ENCODE measurements at regions not wholly inside any gene's neighbourhood (a gene's known extent, or its start where the extent isn't known, plus 50 kb on each side); places are given as distances from the start of the nearest gene placed in this dataset.
A peak's percentile ranks its signal among the peaks of the same experiment; 100 is the strongest.

GRCh38 chr11:121894581-121894980 lies 221.4 kb downstream of the BLID start:
- no peak for DNase-seq (ENCODE audit: extremely low spot score)
- Histone ChIP-seq H3K4me1 (ENCODE audit: insufficient read depth) (no peaks in the 10 kb centered on the region), H3K27ac (ENCODE audit: low read depth) (no peak overlapping the region), H3K4me3 (ENCODE audit: low read depth, low read length) (no peak overlapping the region), H3K36me3 (ENCODE audit: insufficient read depth) (no peaks in the 10 kb centered on the region)
- WGBS: 92% methylated on average over 3 of the region's 3 CpGs

GRCh38 chr11:121892863-121893262 lies 223.2 kb downstream of the BLID start:
- DNase-seq (ENCODE audit: extremely low spot score): no peak
- Histone ChIP-seq H3K27ac (ENCODE audit: low read depth) (no peak overlapping the region), H3K36me3 (ENCODE audit: insufficient read depth) (no peaks in the 10 kb centered on the region), H3K4me3 (ENCODE audit: low read depth, low read length) (no peak overlapping the region), H3K4me1 (ENCODE audit: insufficient read depth) (no peaks in the 10 kb centered on the region)
- WGBS: 80% methylated on average over 3 of the region's 3 CpGs

GRCh38 chr11:121892131-121892681 lies 223.8 kb downstream of the BLID start:
- H3K36me3 ChIP-seq (ENCODE audit: insufficient read depth): no peaks in the 10 kb centered on the region
- no peak overlapping the region for H3K27ac ChIP-seq (ENCODE audit: low read depth)
- no peak overlapping the region for H3K4me3 ChIP-seq (ENCODE audit: low read depth, low read length)
- no peak for DNase-seq (ENCODE audit: extremely low spot score)
- H3K4me1 ChIP-seq (ENCODE audit: insufficient read depth): no peaks in the 10 kb centered on the region
- WGBS: 80% methylated on average over 3 of the region's 3 CpGs

- Histone ChIP-seq H3K36me3 (ENCODE audit: insufficient read depth) (no peaks in the 10 kb centered on the region), H3K4me3 (ENCODE audit: low read depth, low read length) (no peak overlapping the region), H3K4me1 (ENCODE audit: insufficient read depth) (no peaks in the 10 kb centered on the region), H3K27ac (ENCODE audit: low read depth) (no peak overlapping the region)
- 50% methylated on average over 6 of the region's 6 CpGs for WGBS
- DNase-seq (ENCODE audit: extremely low spot score): no peak
Measured at GRCh38 chr11:121890946-121891515, 225.0 kb downstream of the BLID start.

- no peak for DNase-seq (ENCODE audit: extremely low spot score)
- Histone ChIP-seq H3K36me3 (ENCODE audit: insufficient read depth) (no peaks in the 10 kb centered on the region), H3K27ac (ENCODE audit: low read depth) (no peak overlapping the region), H3K4me3 (ENCODE audit: low read depth, low read length) (no peak overlapping the region), H3K4me1 (ENCODE audit: insufficient read depth) (no peaks in the 10 kb centered on the region)
- 76% methylated on average over 2 of the region's 2 CpGs for WGBS
Measured at GRCh38 chr11:121890377-121890776, 225.6 kb downstream of the BLID start.

GRCh38 chr11:121889931-121890330 lies 226.1 kb downstream of the BLID start:
- H3K36me3 ChIP-seq (ENCODE audit: insufficient read depth): no peaks in the 10 kb centered on the region
- no peaks in the 10 kb centered on the region for H3K4me1 ChIP-seq (ENCODE audit: insufficient read depth)
- DNase-seq (ENCODE audit: extremely low spot score): no peak
- H3K27ac ChIP-seq (ENCODE audit: low read depth): no peak overlapping the region
- H3K4me3 ChIP-seq (ENCODE audit: low read depth, low read length): no peak overlapping the region
- 92% methylated on average over 1 of the region's 1 CpG for WGBS

- DNase-seq (ENCODE audit: extremely low spot score): no peak
Measured at GRCh38 chr11:121889186-121889585, 226.8 kb downstream of the BLID start.

GRCh38 chr11:121887976-121888557 lies 227.9 kb downstream of the BLID start:
- Histone ChIP-seq H3K27ac (ENCODE audit: low read depth) (no peak overlapping the region), H3K4me3 (ENCODE audit: low read depth, low read length) (no peak overlapping the region), H3K36me3 (ENCODE audit: insufficient read depth) (no peaks in the 10 kb centered on the region), H3K4me1 (ENCODE audit: insufficient read depth) (no peaks in the 10 kb centered on the region)
- DNase-seq (ENCODE audit: extremely low spot score): no peak
- 90% methylated on average over 4 of the region's 4 CpGs for WGBS

More at GRCh38 chr11:121889186-121889585, 226.8 kb downstream of the BLID start:
- H3K4me3 ChIP-seq (ENCODE audit: low read depth, low read length): no peak overlapping the region
- H3K4me1 ChIP-seq (ENCODE audit: insufficient read depth): no peaks in the 10 kb centered on the region
- no peaks in the 10 kb centered on the region for H3K36me3 ChIP-seq (ENCODE audit: insufficient read depth)
- no peak overlapping the region for H3K27ac ChIP-seq (ENCODE audit: low read depth)
- WGBS: 90% methylated on average over 6 of the region's 6 CpGs

- H3K27ac ChIP-seq (ENCODE audit: low read depth): no peak overlapping the region
- H3K4me1 ChIP-seq (ENCODE audit: insufficient read depth): no peaks in the 10 kb centered on the region
- WGBS: 67% methylated on average over 3 of the region's 3 CpGs
- H3K36me3 ChIP-seq (ENCODE audit: insufficient read depth): no peaks in the 10 kb centered on the region
- no peak for DNase-seq (ENCODE audit: extremely low spot score)
- no peak overlapping the region for H3K4me3 ChIP-seq (ENCODE audit: low read depth, low read length)
Measured at GRCh38 chr11:121887569-121887968, 228.4 kb downstream of the BLID start.

- H3K27ac ChIP-seq (ENCODE audit: low read depth): no peak overlapping the region
- H3K36me3 ChIP-seq (ENCODE audit: insufficient read depth): no peaks in the 10 kb centered on the region
- WGBS: 96% methylated on average over 2 of the region's 2 CpGs
- H3K4me3 ChIP-seq (ENCODE audit: low read depth, low read length): no peak overlapping the region
- no peak for DNase-seq (ENCODE audit: extremely low spot score)
- H3K4me1 ChIP-seq (ENCODE audit: insufficient read depth): no peaks in the 10 kb centered on the region
Measured at GRCh38 chr11:121886996-121887395, 229.0 kb downstream of the BLID start.

GRCh38 chr11:121886005-121886734 lies 229.8 kb downstream of the BLID start:
- WGBS: 32% methylated on average over 8 of the region's 8 CpGs
- DNase-seq (ENCODE audit: extremely low spot score): peak; percentile 8
- H3K4me3 ChIP-seq (ENCODE audit: low read depth, low read length): no peak overlapping the region
- no peaks in the 10 kb centered on the region for H3K36me3 ChIP-seq (ENCODE audit: insufficient read depth)
- no peak overlapping the region for H3K27ac ChIP-seq (ENCODE audit: low read depth)
- no peaks in the 10 kb centered on the region for H3K4me1 ChIP-seq (ENCODE audit: insufficient read depth)

GRCh38 chr11:121884626-121885025 lies 231.4 kb downstream of the BLID start:
- Histone ChIP-seq H3K27ac (ENCODE audit: low read depth) (no peak overlapping the region), H3K36me3 (ENCODE audit: insufficient read depth) (no peaks in the 10 kb centered on the region), H3K4me3 (ENCODE audit: low read depth, low read length) (no peak overlapping the region), H3K4me1 (ENCODE audit: insufficient read depth) (no peaks in the 10 kb centered on the region)
- DNase-seq (ENCODE audit: extremely low spot score): no peak
- whole genome bisulfite sequencing: 95% methylated on average over 2 of the region's 2 CpGs

- no peaks in the 10 kb centered on the region for H3K36me3 ChIP-seq (ENCODE audit: insufficient read depth)
- H3K27ac ChIP-seq (ENCODE audit: low read depth): no peak overlapping the region
- H3K4me1 ChIP-seq (ENCODE audit: insufficient read depth): no peaks in the 10 kb centered on the region
- H3K4me3 ChIP-seq (ENCODE audit: low read depth, low read length): no peak overlapping the region
- DNase-seq (ENCODE audit: extremely low spot score): no peak
- WGBS: 76% methylated on average over 4 of the region's 4 CpGs
Measured at GRCh38 chr11:121881806-121882205, 234.2 kb downstream of the BLID start.

- Histone ChIP-seq H3K4me3 (ENCODE audit: low read depth, low read length) (no peak overlapping the region), H3K36me3 (ENCODE audit: insufficient read depth) (no peaks in the 10 kb centered on the region), H3K27ac (ENCODE audit: low read depth) (no peak overlapping the region), H3K4me1 (ENCODE audit: insufficient read depth) (no peaks in the 10 kb centered on the region)
- no peak for DNase-seq (ENCODE audit: extremely low spot score)
- WGBS: 87% methylated on average over 6 of the region's 6 CpGs
Measured at GRCh38 chr11:121877152-121877551, 238.9 kb downstream of the BLID start.
